GM19463 (cell line): ENCODE measurements at regions not wholly inside any gene's neighbourhood (a gene's known extent, or its start where the extent isn't known, plus 50 kb on each side); places are given as distances from the start of the nearest gene placed in this dataset.

Experiments
- ATAC-seq: cut with Tn5 transposase; IDR thresholded peaks from one replicate; pipeline ENCODE4 v1.9.1; 2021; ENCODE audit warnings: mild to moderate bottlenecking, moderate library complexity; ENCODE audit not compliant: unreplicated experiment

- no peak for ATAC-seq
These were observed 161.2 kb downstream of the PLPP3 start for GRCh38 chr1:56418151-56418631.

GRCh38 chr1:56417646-56418045 lies 161.7 kb downstream of the PLPP3 start:
- no peak for ATAC-seq

GRCh38 chr1:56416495-56416894 lies 162.9 kb downstream of the PLPP3 start:
- no peak for ATAC-seq

DNA sequence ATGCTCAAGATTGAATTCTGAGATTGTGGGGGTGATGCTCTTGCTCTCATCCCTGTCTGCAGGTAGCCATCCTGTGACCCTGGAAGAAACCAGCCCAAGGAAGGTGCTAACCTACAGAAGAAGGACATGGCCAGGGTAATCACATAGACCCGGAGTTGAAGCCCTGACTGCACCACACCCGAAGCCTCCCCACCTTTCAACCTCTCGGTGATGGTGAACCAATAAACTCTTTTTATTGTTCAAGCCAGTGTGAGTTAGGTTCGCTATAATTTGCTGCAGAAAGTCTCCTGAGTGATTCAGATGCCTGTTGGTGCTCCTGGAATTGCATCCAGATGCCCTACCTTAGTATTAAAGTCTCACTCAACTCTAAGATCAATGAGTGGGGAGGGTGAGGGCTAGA lies 163.6 kb downstream of the PLPP3 start:
- no peak for ATAC-seq

GRCh38 chr1:56415258-56415657 lies 164.1 kb downstream of the PLPP3 start:
- ATAC-seq = no peak

GRCh38 chr1:56414728-56415224 lies 164.6 kb downstream of the PLPP3 start:
- no peak for ATAC-seq

GRCh38 chr1:56413671-56414199 lies 165.6 kb downstream of the PLPP3 start:
- ATAC-seq = no peak

GRCh38 chr1:56411484-56412180 lies 167.7 kb downstream of the PLPP3 start:
- no peak for ATAC-seq

DNA sequence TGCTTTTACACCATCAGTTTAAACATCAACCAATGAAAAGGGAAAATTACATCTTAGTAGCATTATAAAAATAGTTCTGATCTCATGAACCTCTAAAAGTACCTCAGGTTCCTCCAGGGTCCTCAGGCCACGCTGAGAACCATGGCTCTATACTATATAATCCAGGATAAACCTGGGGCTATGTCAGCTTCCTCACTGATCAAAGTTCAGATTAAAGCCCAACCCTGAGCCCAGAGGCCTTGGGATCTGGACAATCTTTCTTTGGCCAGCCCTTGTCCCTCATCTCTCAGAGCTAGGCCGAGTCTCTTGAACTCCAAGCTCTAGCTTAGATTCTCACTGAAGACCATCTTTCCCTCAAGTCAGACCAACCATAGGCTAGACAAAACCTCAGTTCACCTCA lies 168.3 kb downstream of the PLPP3 start:
- no peak for ATAC-seq

DNA sequence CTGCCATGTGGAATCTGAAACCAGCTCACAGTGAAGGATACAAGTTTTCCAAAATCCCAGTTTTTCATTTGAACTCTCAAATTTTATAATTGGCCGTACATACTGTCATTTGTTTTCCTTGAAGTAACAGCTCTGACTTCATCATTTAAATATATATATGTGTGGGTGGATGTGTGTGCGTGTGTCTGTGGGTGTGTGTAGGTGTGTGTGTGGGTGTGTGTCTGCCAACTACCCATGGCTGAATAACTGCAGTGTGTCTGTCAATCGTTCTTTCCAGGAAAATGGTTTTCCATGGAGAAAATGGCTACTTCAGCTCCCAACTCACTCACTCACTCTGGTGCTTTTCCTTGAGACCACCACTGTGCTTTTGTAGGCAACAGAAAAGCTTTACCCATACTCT lies 169.0 kb downstream of the PLPP3 start:
- ATAC-seq = no peak

- ATAC-seq = no peak
These were observed 170.2 kb downstream of the PLPP3 start for GRCh38 chr1:56409112-56409691.

- no peak for ATAC-seq
These were observed 172.5 kb downstream of the PLPP3 start for GRCh38 chr1:56406821-56407220.

- no peak for ATAC-seq
These were observed 174.8 kb downstream of the PLPP3 start for GRCh38 chr1:56404561-56405030.

GRCh38 chr1:56404066-56404465 lies 175.3 kb downstream of the PLPP3 start:
- ATAC-seq = no peak

DNA sequence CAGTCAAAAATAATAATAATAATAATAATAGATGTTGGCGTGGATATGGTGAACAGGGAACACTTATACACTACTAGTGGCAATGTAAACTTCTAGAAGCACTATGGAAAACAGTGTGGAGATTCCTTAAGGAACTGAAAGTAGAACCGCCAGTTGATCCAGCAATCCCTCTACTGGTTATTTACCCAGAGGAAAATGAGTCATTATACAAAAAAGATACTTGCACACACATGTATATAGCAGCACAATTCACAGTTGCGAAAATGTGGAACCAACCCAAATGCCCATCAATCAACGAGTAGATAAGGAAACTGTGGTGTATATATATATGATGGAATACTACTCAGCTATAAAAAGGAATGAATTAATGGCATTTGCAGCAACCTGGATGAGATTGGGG lies 176.0 kb downstream of the PLPP3 start:
- no peak for ATAC-seq

DNA sequence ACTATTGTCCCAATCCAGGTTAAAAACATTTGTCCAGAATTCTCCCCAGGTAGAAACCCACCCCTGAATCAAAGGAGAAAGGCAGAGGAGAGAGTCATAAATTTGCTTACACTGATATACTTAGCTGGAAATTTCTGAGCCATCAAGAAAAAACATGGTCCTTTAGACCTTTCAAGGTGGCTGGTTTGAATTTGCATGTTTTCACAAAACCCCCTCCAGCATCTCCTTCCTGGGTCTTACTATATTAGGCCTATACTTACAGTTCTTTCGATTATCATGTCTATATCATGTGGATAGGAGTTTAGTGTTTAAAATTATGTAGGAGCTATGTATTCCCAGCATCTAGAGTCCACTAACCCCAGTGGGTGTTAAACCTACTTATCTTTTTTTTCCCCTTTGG lies 178.2 kb downstream of the PLPP3 start:
- ATAC-seq = no peak

DNA sequence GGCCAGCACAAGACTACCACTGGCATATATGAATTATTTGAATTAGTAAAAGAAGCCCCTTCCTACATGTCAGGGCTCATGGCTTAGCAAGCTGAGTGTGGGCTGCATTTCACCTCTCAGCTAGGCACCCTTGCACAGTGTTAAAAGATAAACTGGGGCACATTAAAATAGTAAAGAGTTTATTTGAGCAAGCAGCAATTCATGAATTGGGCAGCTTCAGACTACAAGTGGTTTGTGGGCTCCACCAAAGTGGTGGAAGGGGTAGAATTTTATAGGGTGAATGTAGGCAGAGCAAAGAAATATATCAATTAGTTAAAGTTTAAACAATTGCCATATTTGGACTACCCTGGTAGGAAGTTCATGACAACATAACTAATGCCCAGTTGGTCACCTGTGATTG lies 178.8 kb downstream of the PLPP3 start:
- ATAC-seq = no peak

DNA sequence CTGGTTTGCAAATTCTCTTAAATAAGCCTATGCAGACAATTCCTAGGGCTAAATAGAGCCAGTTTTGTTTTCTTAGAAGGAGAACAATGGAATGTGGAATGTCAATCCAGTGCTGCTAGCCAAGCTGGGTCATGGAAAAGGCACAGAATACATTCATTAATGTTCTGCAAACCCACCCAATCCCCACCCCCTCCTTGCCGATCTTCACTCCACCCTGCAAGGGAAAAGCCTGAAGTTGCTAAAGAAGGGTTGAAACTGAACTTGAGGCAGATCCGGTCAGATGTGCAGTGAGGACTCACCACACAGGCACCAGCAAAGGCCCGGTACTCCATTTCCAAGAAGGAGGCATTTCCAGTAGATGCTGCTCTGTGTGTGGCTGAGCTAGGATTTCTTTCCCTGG lies 179.6 kb downstream of the PLPP3 start:
- ATAC-seq = no peak

- no peak for ATAC-seq
These were observed 180.0 kb downstream of the PLPP3 start for GRCh38 chr1:56399326-56399725.

GRCh38 chr1:56397811-56398231 lies 181.5 kb downstream of the PLPP3 start:
- no peak for ATAC-seq

- no peak for ATAC-seq
These were observed 182.0 kb downstream of the PLPP3 start for GRCh38 chr1:56397409-56397808.

GRCh38 chr1:56396581-56396980 lies 182.8 kb downstream of the PLPP3 start:
- no peak for ATAC-seq
